C4-2B (cell line): ENCODE measurements at regions not wholly inside any gene's neighbourhood (a gene's known extent, or its start where the extent isn't known, plus 50 kb on each side); places are given as distances from the start of the nearest gene placed in this dataset.

ENCODE experiments used
- ZFX ChIP-seq: fragments of 450-650 bp; IDR thresholded peaks from 2 replicates; pipeline ENCODE4 v1.6.1; 2017
- TF ChIP-seq, protein P1 (sequence below): fragments of 450-650 bp; conservative IDR thresholded peaks from 2 replicates; pipeline ENCODE4 v1.5.1; 2017; ENCODE audit warnings: mild to moderate bottlenecking

DNA sequence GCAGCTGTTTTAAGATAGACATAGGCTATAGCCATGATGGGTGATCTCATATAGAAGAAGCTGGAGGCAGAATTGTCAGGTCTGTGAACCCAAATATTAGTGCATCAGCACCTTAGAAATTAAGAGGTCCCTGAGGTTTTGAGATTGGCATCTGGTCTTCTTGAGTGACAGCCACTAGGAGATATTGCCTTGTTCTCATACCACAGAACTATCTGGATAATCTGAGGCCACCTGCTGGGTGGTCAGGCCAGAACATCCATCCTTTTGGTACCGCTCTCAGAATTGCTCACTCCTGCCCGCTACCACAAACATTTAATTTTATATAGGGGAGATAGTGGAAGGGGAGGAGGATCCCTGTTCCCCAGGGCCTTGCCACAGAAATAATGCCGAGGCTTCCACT, 210.6 kb upstream of the ZPLD1 start:
- TF ChIP-seq, protein P1, sequence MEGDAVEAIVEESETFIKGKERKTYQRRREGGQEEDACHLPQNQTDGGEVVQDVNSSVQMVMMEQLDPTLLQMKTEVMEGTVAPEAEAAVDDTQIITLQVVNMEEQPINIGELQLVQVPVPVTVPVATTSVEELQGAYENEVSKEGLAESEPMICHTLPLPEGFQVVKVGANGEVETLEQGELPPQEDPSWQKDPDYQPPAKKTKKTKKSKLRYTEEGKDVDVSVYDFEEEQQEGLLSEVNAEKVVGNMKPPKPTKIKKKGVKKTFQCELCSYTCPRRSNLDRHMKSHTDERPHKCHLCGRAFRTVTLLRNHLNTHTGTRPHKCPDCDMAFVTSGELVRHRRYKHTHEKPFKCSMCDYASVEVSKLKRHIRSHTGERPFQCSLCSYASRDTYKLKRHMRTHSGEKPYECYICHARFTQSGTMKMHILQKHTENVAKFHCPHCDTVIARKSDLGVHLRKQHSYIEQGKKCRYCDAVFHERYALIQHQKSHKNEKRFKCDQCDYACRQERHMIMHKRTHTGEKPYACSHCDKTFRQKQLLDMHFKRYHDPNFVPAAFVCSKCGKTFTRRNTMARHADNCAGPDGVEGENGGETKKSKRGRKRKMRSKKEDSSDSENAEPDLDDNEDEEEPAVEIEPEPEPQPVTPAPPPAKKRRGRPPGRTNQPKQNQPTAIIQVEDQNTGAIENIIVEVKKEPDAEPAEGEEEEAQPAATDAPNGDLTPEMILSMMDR, result peak; percentile 35
- TF ChIP-seq ZFX, result no peak
